LNCaP clone FGC (cell line): ENCODE measurements at regions not wholly inside any gene's neighbourhood (a gene's known extent, or its start where the extent isn't known, plus 50 kb on each side); places are given as distances from the start of the nearest gene placed in this dataset.

ENCODE experiments used
- DNase-seq: peaks from one replicate; pipeline ENCODE4 v3.0.0-alpha.2; 2011; ENCODE audit warnings: low read depth
- H3K4me3 ChIP-seq: 2 replicates; pipeline ENCODE4 v1.5.1; 2011; ENCODE audit warnings: mild to moderate bottlenecking, low read depth, low read length, control low read depth
- CTCF ChIP-seq: IDR thresholded peaks from 2 replicates; pipeline ENCODE4 v1.5.1; 2012; ENCODE audit warnings: mild to moderate bottlenecking; ENCODE audit not compliant: control insufficient read depth, insufficient read depth; ENCODE audit errors: extremely low read depth

- DNase-seq: no peak
- no peak for TF ChIP-seq CTCF
These were observed 136.3 kb downstream of the TFAP2C start for GRCh38 chr20:56765172-56766073.

GRCh38 chr20:56766528-56766927 is 137.4 kb downstream of the TFAP2C start:
- no peak overlapping the region for H3K4me3 ChIP-seq
- DNase-seq: no peak
- TF ChIP-seq CTCF: no peak

More at GRCh38 chr20:56765172-56766073, 136.3 kb downstream of the TFAP2C start:
- H3K4me3 ChIP-seq: no peak overlapping the region

- no peak for TF ChIP-seq CTCF
- DNase-seq: no peak
- no peak overlapping the region for H3K4me3 ChIP-seq
These were observed 141.0 kb downstream of the TFAP2C start for GRCh38 chr20:56769921-56770600.

- no peak for DNase-seq
- no peak for TF ChIP-seq CTCF
- no peak overlapping the region for H3K4me3 ChIP-seq
These were observed 144.6 kb downstream of the TFAP2C start for GRCh38 chr20:56773749-56774148.

- no peak overlapping the region for H3K4me3 ChIP-seq
- TF ChIP-seq CTCF: no peak
- DNase-seq: no peak
These were observed 145.8 kb downstream of the TFAP2C start for GRCh38 chr20:56774873-56775272.

- no peak for TF ChIP-seq CTCF
- no peak overlapping the region for H3K4me3 ChIP-seq
- no peak for DNase-seq
These were observed 147.2 kb downstream of the TFAP2C start for GRCh38 chr20:56776345-56776744.
